Fibroblast of lung (primary cell): ENCODE measurements at regions not wholly inside any gene's neighbourhood (a gene's known extent, or its start where the extent isn't known, plus 50 kb on each side); places are given as distances from the start of the nearest gene placed in this dataset.

Source experiments
- DNase-seq, 2 donors: peaks; one replicate each; pipeline versions ENCODE4 v3.0.0 to v3.0.0-alpha.2; 2010; ENCODE audit warnings: low read depth in 2 of 2
- H2AFZ ChIP-seq: 2 replicates; pipeline ENCODE4 v1.5.1; 2012; ENCODE audit warnings: low read length, control low read depth, inconsistent platforms
- H3K27ac ChIP-seq: 2 replicates; pipeline ENCODE4 v1.5.1; 2011; ENCODE audit warnings: low read length, control low read depth; ENCODE audit not compliant: insufficient read depth
- H3K27me3 ChIP-seq: 2 replicates; pipeline ENCODE4 v1.5.1; 2011; ENCODE audit warnings: mild to moderate bottlenecking, low read length; ENCODE audit not compliant: control insufficient read depth, insufficient read depth
- H3K36me3 ChIP-seq: 2 replicates; pipeline ENCODE4 v1.5.1; 2011; ENCODE audit warnings: low read length; ENCODE audit not compliant: control insufficient read depth, insufficient read depth
- H3K4me1 ChIP-seq: 2 replicates; pipeline ENCODE4 v1.5.1; 2011; ENCODE audit warnings: low read length; ENCODE audit not compliant: control insufficient read depth, insufficient read depth; ENCODE audit errors: extremely low read depth
- H3K4me2 ChIP-seq: 2 replicates; pipeline ENCODE4 v1.5.1; 2011; ENCODE audit warnings: low read length, control low read depth; ENCODE audit not compliant: insufficient read depth; ENCODE audit errors: extremely low read depth
- H3K4me3 ChIP-seq, 4 experiments: fragments of 200-600 bp in 1 of 4; sonication (generic) in 1 of 4; replicated peaks in 1 of 4; 2 replicates each; pipeline ENCODE4 v1.5.1; 2011 to 2016; ENCODE audit warnings: low read length in 4 of 4, low read depth in 3 of 4, mild to moderate bottlenecking in 3 of 4, control low read depth in 2 of 4, inconsistent platforms in 1 of 4, mixed read lengths in 1 of 4; ENCODE audit not compliant: insufficient read depth in 1 of 4; ENCODE audit errors: control extremely low read depth in 1 of 4
- H3K79me2 ChIP-seq: 2 replicates; pipeline ENCODE4 v1.5.1; 2012; ENCODE audit warnings: mild to moderate bottlenecking, low read length, inconsistent platforms; ENCODE audit not compliant: control insufficient read depth, insufficient read depth
- H3K9ac ChIP-seq: 2 replicates; pipeline ENCODE4 v1.5.1; 2011; ENCODE audit warnings: mild to moderate bottlenecking, low read length, control low read depth; ENCODE audit not compliant: insufficient read depth
- H3K9me3 ChIP-seq: 2 replicates; pipeline ENCODE4 v1.5.1; 2012; ENCODE audit warnings: low read depth, low read length; ENCODE audit not compliant: control insufficient read depth, insufficient read depth
- H4K20me1 ChIP-seq: 2 replicates; pipeline ENCODE4 v1.5.1; 2011; ENCODE audit warnings: low read length; ENCODE audit not compliant: control insufficient read depth, insufficient read depth; ENCODE audit errors: extremely low read depth
- CTCF ChIP-seq, 2 donors: IDR thresholded peaks in 1 of 2; conservative IDR thresholded peaks in 1 of 2; 1 replicate in 1 of 2; 2 replicates in 1 of 2; pipeline ENCODE4 v1.5.1; 2011 to 2012; ENCODE audit warnings: low read length in 2 of 2, control low read depth in 1 of 2, inconsistent platforms in 1 of 2, low read depth in 1 of 2, mild to moderate bottlenecking in 1 of 2
- EZH2 ChIP-seq: IDR thresholded peaks from 2 replicates; pipeline ENCODE4 v1.5.1; 2012; ENCODE audit warnings: low read length, control low read depth, mild to moderate bottlenecking; ENCODE audit errors: missing control alignments

- no peak for DNase-seq
- no peak overlapping the region for H3K4me2 ChIP-seq
- no peaks in the 10 kb centered on the region for H3K79me2 ChIP-seq
- no peak overlapping the region for H2AFZ ChIP-seq
- TF ChIP-seq EZH2 (no peak), CTCF (conservative IDR thresholded peaks at IDR 0.05 in 1 of 2, IDR thresholded peaks at IDR 0.05 in 1 of 2; ENCODE audit: low read depth in 1 of 2, low read length in 2 of 2) (no peak)
- no peaks in the 10 kb centered on the region for H3K4me1 ChIP-seq
- H3K27ac ChIP-seq, result no peak overlapping the region
- H4K20me1 ChIP-seq, result no peaks in the 10 kb centered on the region
- no peak overlapping the region for H3K9ac ChIP-seq
- no peaks in the 10 kb centered on the region for H3K27me3 ChIP-seq
- no peaks in the 10 kb centered on the region for H3K36me3 ChIP-seq
- no peak overlapping the region for H3K4me3 ChIP-seq
- H3K9me3 ChIP-seq, result no peaks in the 10 kb centered on the region
These were observed 295.9 kb downstream of the AGTPBP1 start for GRCh38 chr9:85445887-85446286.

- no peaks in the 10 kb centered on the region for H3K4me1 ChIP-seq
- H3K4me2 ChIP-seq, result no peak overlapping the region
- H3K36me3 ChIP-seq, result no peaks in the 10 kb centered on the region
- DNase-seq, result no peak
- H3K9ac ChIP-seq, result no peak overlapping the region
- H2AFZ ChIP-seq, result no peak overlapping the region
- no peaks in the 10 kb centered on the region for H4K20me1 ChIP-seq
- TF ChIP-seq CTCF (conservative IDR thresholded peaks at IDR 0.05 in 1 of 2, IDR thresholded peaks at IDR 0.05 in 1 of 2; ENCODE audit: low read depth in 1 of 2, low read length in 2 of 2) (no peak), EZH2 (no peak)
- no peak overlapping the region for H3K4me3 ChIP-seq
- no peaks in the 10 kb centered on the region for H3K9me3 ChIP-seq
- H3K79me2 ChIP-seq, result no peaks in the 10 kb centered on the region
- no peaks in the 10 kb centered on the region for H3K27me3 ChIP-seq
- no peak overlapping the region for H3K27ac ChIP-seq
These were observed 297.5 kb downstream of the AGTPBP1 start for GRCh38 chr9:85444243-85444642.

GRCh38 chr9:85443190-85443598 is 298.6 kb downstream of the AGTPBP1 start:
- H4K20me1 ChIP-seq, result no peaks in the 10 kb centered on the region
- H3K27ac ChIP-seq, result no peak overlapping the region
- no peaks in the 10 kb centered on the region for H3K9me3 ChIP-seq
- H3K36me3 ChIP-seq, result no peaks in the 10 kb centered on the region
- TF ChIP-seq EZH2 (no peak), CTCF (conservative IDR thresholded peaks at IDR 0.05 in 1 of 2, IDR thresholded peaks at IDR 0.05 in 1 of 2; ENCODE audit: low read depth in 1 of 2, low read length in 2 of 2) (no peak)
- no peaks in the 10 kb centered on the region for H3K79me2 ChIP-seq
- no peak overlapping the region for H2AFZ ChIP-seq
- no peak overlapping the region for H3K4me3 ChIP-seq
- H3K9ac ChIP-seq, result no peak overlapping the region
- no peaks in the 10 kb centered on the region for H3K27me3 ChIP-seq
- no peak for DNase-seq
- no peak overlapping the region for H3K4me2 ChIP-seq
- H3K4me1 ChIP-seq, result no peaks in the 10 kb centered on the region
